Stimulated activated CD4-positive, alpha-beta T cell treated with anti-CD3 and anti-CD28 coated beads, Interleukin-12 subunit alpha, Interleukin-12 subunit beta, amount 100 ng/mL, for 24 hours (primary cell): ENCODE measurements at regions not wholly inside any gene's neighbourhood (a gene's known extent, or its start where the extent isn't known, plus 50 kb on each side); places are given as distances from the start of the nearest gene placed in this dataset.

Experiments
- DNase-seq, 2 experiments: peaks; one replicate each; pipeline ENCODE4 v3.0.0-alpha.2; 2020; ENCODE audit warnings: low read depth in 2 of 2

- no peak for DNase-seq
Observed at GRCh38 chr2:200137271-200137670, 169.2 kb upstream of the SPATS2L start.

- DNase-seq = no peak
Observed at GRCh38 chr2:200137691-200138090, 168.8 kb upstream of the SPATS2L start.

- DNase-seq = no peak
Observed at GRCh38 chr2:200138391-200139124, 167.9 kb upstream of the SPATS2L start.

- no peak for DNase-seq
Observed at GRCh38 chr2:200144571-200144970, 161.9 kb upstream of the SPATS2L start.

- DNase-seq = no peak
Observed at GRCh38 chr2:200146501-200146900, 160.0 kb upstream of the SPATS2L start.

GRCh38 chr2:200147371-200147770 is 159.1 kb upstream of the SPATS2L start:
- no peak for DNase-seq

- no peak for DNase-seq
Observed at GRCh38 chr2:200148366-200148765, 158.1 kb upstream of the SPATS2L start.

- DNase-seq = no peak
Observed at GRCh38 chr2:200150411-200151086, 155.9 kb upstream of the SPATS2L start.

- DNase-seq = no peak
Observed at GRCh38 chr2:200155652-200156051, 150.8 kb upstream of the SPATS2L start.

- no peak for DNase-seq
Observed at GRCh38 chr2:200156166-200156835, 150.2 kb upstream of the SPATS2L start.

GRCh38 chr2:200158647-200159356 is 147.7 kb upstream of the SPATS2L start:
- no peak for DNase-seq

- DNase-seq = no peak
Observed at GRCh38 chr2:200159357-200159707, 147.2 kb upstream of the SPATS2L start.

- DNase-seq = no peak
Observed at GRCh38 chr2:200159829-200160781, 146.4 kb upstream of the SPATS2L start.

GRCh38 chr2:200161458-200161857 is 145.0 kb upstream of the SPATS2L start:
- no peak for DNase-seq

GRCh38 chr2:200165687-200166086 is 140.8 kb upstream of the SPATS2L start:
- no peak for DNase-seq

GRCh38 chr2:200168641-200169555 is 137.6 kb upstream of the SPATS2L start:
- no peak for DNase-seq

GRCh38 chr2:200170221-200170620 is 136.3 kb upstream of the SPATS2L start:
- DNase-seq = no peak

GRCh38 chr2:200171731-200172482 is 134.6 kb upstream of the SPATS2L start:
- DNase-seq = no peak

- DNase-seq = no peak
Observed at GRCh38 chr2:200172521-200172920, 134.0 kb upstream of the SPATS2L start.
